Mesothelial cell of epicardium (in vitro differentiated cells): ENCODE measurements at regions not wholly inside any gene's neighbourhood (a gene's known extent, or its start where the extent isn't known, plus 50 kb on each side); places are given as distances from the start of the nearest gene placed in this dataset.
"Not testable (repeated sequence)": the region's sequence is repeated elsewhere in the genome, so short reads cannot be mapped to it uniquely, and the experiment has no call there.

Source experiments
- DNase-seq, 2 experiments: peaks; one replicate each; pipeline ENCODE4 v3.0.0; 2021; ENCODE audit warnings: low spot score in 2 of 2; ENCODE audit not compliant: unreplicated experiment in 2 of 2
- H3K27ac Mint-ChIP-seq: 2 replicates; pipeline ENCODE4 v1.8.0; 2021; ENCODE audit warnings: mixed read lengths
- H3K27me3 Mint-ChIP-seq: 2 replicates; pipeline ENCODE4 v1.8.0; 2021; ENCODE audit warnings: low read depth, mixed read lengths
- H3K36me3 Mint-ChIP-seq: 2 replicates; pipeline ENCODE4 v1.8.0; 2021; ENCODE audit warnings: mixed read lengths
- H3K4me1 Mint-ChIP-seq: 2 replicates; pipeline ENCODE4 v1.8.0; 2021; ENCODE audit warnings: mixed read lengths
- H3K4me3 Mint-ChIP-seq: 2 replicates; pipeline ENCODE4 v1.8.0; 2021; ENCODE audit warnings: mild to moderate bottlenecking, moderate library complexity, mixed read lengths
- H3K9me3 Mint-ChIP-seq: 2 replicates; pipeline ENCODE4 v1.8.0; 2021; ENCODE audit warnings: mixed read lengths
- TF ChIP-seq, protein P1 (sequence below): fragments of 200-600 bp; sonication (generic); IDR thresholded peaks from one replicate; pipeline ENCODE4 v1.5.0; 2021; ENCODE audit warnings: antibody characterized with exemption; ENCODE audit not compliant: unreplicated experiment

DNA sequence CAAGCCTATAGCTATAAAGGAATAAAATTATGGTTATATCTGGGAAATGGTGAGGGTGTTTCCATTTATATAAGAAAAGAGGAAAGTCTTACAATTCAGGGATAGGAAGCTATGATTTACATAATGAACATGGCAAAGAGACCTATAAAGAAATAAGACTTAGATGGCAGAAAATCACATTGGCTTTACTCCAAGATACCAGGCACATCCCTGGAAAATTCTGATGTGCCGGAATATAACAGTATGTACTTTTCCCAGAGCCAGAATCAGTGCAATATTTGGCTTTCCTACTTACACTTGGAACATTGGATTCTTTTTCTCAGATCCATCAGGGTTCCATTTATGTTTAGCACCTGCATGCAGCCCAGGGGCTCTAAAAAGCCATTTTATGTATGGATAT lies 357.8 kb downstream of the CETN3 start:
- Mint-ChIP-seq H3K9me3 (peaks cover 3% of the 10 kb centered on the region), H3K4me1 (peaks cover 17% of the 10 kb centered on the region), H3K27ac (no peak overlapping the region), H3K36me3 (no peaks in the 10 kb centered on the region), H3K4me3 (no peak overlapping the region), H3K27me3 (no peaks in the 10 kb centered on the region)
- TF ChIP-seq, protein P1, sequence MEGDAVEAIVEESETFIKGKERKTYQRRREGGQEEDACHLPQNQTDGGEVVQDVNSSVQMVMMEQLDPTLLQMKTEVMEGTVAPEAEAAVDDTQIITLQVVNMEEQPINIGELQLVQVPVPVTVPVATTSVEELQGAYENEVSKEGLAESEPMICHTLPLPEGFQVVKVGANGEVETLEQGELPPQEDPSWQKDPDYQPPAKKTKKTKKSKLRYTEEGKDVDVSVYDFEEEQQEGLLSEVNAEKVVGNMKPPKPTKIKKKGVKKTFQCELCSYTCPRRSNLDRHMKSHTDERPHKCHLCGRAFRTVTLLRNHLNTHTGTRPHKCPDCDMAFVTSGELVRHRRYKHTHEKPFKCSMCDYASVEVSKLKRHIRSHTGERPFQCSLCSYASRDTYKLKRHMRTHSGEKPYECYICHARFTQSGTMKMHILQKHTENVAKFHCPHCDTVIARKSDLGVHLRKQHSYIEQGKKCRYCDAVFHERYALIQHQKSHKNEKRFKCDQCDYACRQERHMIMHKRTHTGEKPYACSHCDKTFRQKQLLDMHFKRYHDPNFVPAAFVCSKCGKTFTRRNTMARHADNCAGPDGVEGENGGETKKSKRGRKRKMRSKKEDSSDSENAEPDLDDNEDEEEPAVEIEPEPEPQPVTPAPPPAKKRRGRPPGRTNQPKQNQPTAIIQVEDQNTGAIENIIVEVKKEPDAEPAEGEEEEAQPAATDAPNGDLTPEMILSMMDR, result no peak
- DNase-seq, result no peak

DNA sequence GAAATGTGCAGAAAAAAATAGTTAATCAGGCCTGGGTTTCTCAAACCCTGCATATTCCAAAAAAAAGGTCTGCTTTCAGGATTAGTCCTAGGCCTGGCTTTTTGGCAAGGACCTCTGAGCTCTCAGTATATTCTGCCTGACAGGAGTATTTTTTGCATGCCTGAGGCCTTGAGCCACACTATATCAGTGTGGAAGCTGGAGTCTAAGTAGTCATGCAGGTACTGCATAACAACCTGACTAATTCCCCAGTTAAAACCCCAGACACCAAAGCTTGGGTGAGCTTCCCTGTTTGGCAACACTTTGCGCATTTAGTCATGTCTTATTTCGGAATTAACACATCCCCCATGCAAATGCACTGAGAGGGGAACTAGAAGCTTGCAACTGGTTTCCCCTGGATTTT lies 359.5 kb downstream of the CETN3 start:
- Mint-ChIP-seq H3K4me3 (no peak overlapping the region), H3K9me3 (peaks cover 10% of the 10 kb centered on the region), H3K27ac (peak overlapping the region; percentile 12), H3K36me3 (no peaks in the 10 kb centered on the region), H3K4me1 (peaks cover under 1% of the 10 kb centered on the region), H3K27me3 (no peaks in the 10 kb centered on the region)
- TF ChIP-seq, protein P1, result no peak
- DNase-seq, result no peak

DNA sequence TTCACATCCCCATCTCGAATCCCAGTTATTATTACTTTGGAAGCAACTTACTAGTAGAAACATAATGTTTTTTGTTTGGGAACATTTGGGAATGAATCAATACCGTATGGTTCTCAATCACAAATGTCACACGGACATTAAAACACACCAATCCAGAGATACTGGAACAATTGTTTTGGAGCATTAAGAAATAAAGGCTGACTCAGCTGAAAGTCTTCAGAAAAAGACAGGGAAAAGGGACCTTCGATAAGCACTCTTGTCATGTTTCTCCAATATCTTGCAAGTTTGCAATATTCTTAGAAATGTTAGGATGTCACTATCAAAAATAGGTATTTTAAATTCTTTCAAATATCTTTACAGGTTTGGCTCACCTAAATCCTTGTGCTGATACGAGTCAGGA lies 362.4 kb downstream of the CETN3 start:
- TF ChIP-seq, protein P1, result no peak
- H3K4me1 Mint-ChIP-seq, result no peaks in the 10 kb centered on the region
- H3K27ac Mint-ChIP-seq, result no peak overlapping the region
- no peak for DNase-seq
- no peaks in the 10 kb centered on the region for H3K36me3 Mint-ChIP-seq
- H3K27me3 Mint-ChIP-seq, result no peaks in the 10 kb centered on the region
- peaks cover 35% of the 10 kb centered on the region for H3K9me3 Mint-ChIP-seq
- no peak overlapping the region for H3K4me3 Mint-ChIP-seq

DNA sequence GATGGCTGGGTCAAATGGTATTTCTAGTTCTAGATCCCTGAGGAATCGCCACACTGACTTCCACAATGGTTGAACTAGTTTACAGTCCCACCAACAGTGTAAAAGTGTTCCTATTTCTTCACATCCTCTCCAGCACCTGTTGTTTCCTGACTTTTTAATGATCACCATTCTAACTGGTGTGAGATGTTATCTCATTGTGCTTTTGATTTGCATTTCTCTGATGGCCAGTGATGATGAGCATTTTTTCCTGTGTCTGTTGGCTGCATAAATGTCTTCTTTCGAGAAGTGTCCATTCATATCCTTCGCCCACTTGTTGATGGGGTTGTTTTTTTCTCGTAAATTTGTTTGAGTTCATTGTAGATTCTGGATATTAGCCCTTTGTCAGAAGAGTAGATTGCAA lies 369.5 kb downstream of the CETN3 start:
- not testable (repeated sequence) for H3K4me3 Mint-ChIP-seq, H3K4me1 Mint-ChIP-seq, H3K36me3 Mint-ChIP-seq, DNase-seq, H3K27me3 Mint-ChIP-seq, H3K27ac Mint-ChIP-seq
- peaks cover 48% of the 10 kb centered on the region for H3K9me3 Mint-ChIP-seq

DNA sequence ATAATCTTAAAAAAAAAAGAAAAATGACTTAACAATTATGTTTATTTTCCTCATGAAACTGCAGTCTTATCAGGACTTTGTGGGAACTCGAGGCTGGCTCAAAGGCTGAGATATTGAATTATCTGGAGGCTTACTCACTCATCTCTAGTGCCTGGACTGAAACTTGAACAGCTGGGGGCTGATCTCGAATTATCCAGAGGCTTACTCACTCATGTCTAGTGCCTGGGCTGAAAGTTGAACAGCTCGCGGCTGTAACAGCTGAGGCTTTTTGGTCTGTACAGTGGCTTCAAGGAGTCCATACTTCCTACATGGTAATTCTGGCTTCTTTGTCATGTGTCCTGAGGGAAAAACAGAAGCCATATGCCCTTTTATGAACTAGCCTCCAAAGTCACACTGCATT lies 371.9 kb downstream of the CETN3 start:
- no peak for DNase-seq
- H3K36me3 Mint-ChIP-seq, result no peaks in the 10 kb centered on the region
- TF ChIP-seq, protein P1, result no peak
- no peak overlapping the region for H3K4me3 Mint-ChIP-seq
- H3K9me3 Mint-ChIP-seq, result peaks cover 50% of the 10 kb centered on the region
- H3K27me3 Mint-ChIP-seq, result no peaks in the 10 kb centered on the region
- no peaks in the 10 kb centered on the region for H3K4me1 Mint-ChIP-seq
- H3K27ac Mint-ChIP-seq, result no peak overlapping the region

DNA sequence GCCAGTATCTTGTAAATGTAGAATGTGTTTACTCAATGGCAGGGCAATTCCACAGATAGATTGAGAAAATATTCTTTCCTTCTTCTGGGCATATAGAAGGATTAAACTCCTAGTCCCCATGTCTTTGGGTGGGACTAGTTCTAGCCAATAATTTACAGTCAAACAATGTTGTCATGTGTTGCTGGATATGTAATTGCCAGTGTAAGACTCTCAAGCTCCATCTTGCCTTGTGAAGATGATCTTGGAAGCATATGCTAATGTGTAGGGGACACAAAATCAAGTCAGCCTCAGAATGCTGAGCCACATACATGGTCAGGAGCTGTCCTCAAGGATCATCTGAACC lies 386.9 kb downstream of the CETN3 start:
- H3K27ac Mint-ChIP-seq, result no peak overlapping the region

More for the DNA sequence above, 386.9 kb downstream of the CETN3 start:
- DNase-seq, result no peak
- Mint-ChIP-seq H3K4me1 (no peaks in the 10 kb centered on the region), H3K4me3 (no peak overlapping the region), H3K9me3 (peaks cover 5% of the 10 kb centered on the region), H3K27me3 (no peaks in the 10 kb centered on the region), H3K36me3 (no peaks in the 10 kb centered on the region)
- TF ChIP-seq, protein P1, result no peak
